ENCODE measurements at regions not wholly inside any gene's neighbourhood (a gene's known extent, or its start where the extent isn't known, plus 50 kb on each side); places are given as distances from the start of the nearest gene placed in this dataset.
"Not testable (repeated sequence)": the region's sequence is repeated elsewhere in the genome, so short reads cannot be mapped to it uniquely, and the experiment has no call there.

DNA sequence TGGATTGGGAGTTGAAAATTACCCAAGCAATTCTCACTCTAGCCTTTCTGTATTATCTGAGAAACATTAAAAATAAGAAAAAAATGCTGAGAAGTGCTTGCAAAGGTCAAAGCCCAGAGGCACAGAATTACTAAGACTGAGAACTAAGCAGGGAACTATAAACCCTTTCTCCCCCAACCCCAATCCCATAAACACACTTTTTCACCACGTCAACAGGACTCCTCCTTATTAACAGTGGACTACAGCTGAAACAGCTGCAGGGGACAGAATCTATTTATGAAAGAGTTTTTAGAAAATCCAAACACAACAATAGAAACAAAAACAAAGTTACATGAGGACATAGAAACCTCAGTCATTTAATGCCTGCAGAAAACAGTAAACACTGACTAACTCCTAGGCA lies 984.1 kb downstream of the TRAM1L1 start:
- DNase-seq = no peak

DNA sequence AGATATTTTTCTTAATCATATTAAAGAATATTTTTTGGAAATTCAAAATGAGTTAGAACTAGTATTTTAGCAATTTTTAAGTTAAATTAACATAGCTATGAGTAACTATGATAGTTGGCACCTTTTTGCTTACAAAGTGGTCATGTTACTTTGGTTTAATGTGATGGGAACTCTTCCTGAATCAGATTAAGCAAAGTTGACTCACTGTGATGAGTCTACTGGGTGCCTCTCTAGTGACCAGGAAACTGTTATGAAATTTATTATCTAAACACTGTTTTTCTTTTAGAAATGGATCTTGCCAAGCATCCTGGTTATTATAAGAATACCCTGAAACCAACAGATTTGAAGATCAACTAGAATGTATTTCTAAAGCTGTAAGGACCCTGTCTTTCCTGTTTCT lies 985.8 kb downstream of the TRAM1L1 start:
- DNase-seq = no peak

DNA sequence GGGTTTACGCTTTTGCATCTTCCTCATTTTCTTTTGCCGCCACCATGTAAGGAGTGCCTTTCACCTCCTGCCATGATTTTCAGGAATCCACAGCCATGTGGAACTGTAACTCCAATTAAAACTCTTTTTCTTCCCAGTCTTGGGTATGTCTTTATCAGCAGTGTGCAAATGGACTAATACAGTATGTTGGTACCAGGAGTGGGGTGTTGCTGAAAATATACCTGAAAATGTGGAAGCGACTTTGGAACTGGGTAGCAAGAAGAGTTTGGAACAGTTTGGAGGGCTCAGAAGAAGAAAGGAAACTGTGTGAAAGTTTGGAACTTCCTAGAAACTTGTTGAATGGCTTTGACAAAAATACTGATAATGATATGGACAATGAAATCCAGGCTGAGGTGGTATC lies 983.9 kb upstream of the NDST4 start:
- not testable (repeated sequence) for DNase-seq

DNA sequence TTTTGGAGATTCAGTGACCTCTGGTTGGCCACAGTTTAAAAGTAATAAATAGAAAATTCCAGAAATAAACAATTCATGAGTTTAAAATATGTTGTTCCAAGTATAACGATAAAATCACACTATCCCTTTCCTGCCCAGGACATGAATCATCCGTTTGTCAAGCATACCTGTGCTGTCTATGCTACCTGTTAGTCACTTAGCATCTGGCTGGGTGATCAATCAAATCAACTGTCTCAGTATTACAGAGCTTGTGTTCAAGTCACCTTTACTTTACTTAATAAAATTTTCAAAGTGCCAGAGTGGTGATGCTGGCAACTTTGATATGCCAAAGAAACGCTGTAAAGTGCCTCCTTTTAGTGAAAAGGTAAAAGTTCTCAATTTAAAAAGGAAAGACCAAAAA lies 979.5 kb upstream of the NDST4 start:
- no peak for DNase-seq

DNA sequence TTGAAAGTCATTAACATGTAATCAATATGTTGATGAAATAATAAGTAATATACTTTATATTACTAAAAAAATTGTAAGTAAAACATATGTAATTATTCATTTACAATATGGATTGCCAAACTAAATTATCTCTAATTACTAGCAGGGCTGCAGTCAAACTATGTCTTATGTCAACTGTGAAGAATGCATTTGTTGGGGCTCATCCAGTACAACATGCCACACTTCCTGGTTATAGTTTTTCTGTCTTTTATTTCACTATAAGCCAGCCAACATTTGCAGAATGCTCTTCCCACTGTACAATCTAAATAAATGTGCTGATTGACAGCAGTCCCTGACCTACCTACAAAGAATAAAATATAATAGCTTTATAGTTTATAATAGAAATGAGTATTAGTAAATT lies 975.4 kb upstream of the NDST4 start:
- peak; percentile 13 for DNase-seq

DNA sequence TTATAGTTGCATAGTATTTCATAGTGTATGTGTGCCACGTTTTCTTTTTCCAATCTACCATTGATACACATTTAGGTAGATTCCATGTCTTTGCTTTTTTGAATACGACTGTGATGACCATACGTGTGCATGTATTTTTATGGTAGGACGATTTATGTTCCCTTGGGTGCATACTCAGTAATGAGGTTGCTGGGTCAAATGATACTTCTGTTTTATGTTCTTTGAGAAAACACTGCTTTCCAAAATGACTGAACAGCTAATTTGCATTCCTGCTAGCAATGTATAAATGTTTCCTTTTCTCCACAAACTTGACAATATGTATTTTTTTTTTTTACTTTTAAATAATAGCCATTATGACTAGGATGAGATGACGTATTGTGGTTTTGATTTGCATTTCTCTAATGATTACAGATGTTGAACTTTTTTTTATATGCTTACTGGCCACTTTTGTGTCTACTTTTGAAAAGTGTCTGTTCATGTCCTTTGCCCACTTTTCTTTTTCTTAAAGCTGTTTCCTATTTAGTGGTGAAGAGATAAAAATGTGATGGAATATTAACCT lies 969.5 kb upstream of the NDST4 start:
- DNase-seq = no peak

DNA sequence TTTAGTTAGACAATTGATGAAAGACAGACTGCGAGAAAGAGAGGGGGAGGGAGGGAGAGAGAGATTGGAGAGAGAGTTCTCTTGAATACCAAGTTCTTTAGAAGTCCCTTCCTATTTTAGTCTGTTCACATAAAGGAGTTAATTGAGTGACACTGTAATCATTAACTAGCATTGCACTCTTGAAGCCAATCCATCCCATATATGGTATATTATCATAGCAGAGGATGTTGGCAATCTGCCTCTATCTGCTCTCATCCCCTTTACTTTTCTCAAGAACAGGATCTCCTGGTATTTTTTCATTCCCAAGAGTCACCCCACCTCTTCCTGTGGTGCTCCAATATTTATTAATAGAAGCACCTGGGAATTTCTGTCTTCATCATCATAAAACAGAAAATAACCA lies 959.6 kb upstream of the NDST4 start:
- no peak for DNase-seq

DNA sequence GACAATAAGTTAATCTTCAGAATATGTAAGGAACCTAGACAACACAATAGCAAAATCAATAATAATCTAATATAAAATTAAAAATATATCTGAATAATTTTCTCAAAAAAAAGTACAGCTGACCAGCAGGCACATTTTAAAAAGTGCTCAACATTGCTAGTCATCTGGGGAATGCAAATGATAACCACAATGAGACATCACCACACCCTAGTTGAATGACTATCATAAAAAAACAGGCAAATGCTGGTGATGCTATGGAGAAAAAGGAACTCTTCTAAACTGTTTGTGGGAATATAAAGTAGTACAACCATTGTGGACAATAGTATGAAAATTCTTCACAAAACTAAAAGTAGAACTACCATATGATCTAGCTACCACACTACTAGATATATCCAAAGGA lies 956.9 kb upstream of the NDST4 start:
- no peak for DNase-seq

DNA sequence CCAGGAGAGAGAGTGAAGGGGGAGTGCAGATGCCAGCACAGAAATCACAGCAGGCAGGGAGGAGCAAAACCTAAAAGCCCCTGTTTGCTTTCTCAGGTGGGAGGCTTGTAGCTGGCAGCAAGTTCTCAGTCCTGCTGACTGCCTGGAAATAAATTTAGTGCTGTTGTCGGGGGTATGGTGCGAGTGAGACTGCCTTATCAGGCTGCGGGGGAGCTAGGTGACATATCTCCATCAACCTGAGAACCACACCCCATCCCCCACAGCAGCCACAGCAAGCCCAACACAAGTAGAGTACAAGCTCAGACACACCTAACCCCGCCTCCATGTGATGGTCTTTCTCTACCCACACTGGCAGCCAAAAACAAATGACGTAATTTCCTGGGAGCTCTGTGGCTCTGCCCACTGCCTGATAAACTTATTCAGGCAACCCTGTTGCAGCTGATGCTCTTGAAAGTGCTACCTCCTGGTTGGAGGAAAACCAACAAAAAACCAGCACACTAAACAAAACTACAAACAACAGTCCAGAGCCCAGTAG lies 953.4 kb upstream of the NDST4 start:
- no peak for DNase-seq

DNA sequence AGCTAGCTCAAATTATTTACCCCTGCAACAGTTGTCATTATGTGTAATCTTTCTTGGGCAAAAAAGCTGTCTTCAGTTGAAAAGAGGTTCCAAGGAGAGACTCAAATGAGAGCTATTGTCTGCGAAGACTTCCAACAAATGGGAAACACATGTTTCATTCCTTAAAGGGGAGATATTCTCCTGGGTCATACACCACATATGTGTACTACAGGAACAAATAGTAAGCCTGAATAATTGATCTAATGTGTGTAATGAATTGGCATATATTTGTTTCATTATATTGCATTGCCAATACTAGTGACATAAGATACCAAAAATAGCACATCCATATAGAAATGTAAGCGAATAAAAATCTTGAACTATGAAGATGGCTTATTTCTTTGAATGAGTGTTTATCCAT lies 950.9 kb upstream of the NDST4 start:
- no peak for DNase-seq

DNA sequence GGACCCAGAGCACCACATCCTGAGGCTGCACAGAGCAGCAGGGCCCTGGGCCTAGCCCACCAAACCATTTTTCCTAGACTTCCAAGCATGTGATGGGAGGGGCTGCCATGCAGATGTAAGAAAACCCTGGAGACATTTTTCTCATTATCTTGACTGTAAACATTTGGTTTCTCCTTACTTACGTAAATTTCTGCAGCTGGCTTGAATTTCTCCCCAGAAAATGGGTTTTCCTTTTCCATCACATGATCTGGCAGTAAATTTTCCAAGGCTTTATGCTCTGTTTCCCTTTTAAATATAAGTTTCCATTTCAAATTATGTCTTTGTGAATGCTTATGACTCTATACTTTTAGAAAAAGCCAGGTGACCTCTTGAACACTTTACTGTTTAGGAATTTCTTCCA lies 945.9 kb upstream of the NDST4 start:
- DNase-seq = no peak

DNA sequence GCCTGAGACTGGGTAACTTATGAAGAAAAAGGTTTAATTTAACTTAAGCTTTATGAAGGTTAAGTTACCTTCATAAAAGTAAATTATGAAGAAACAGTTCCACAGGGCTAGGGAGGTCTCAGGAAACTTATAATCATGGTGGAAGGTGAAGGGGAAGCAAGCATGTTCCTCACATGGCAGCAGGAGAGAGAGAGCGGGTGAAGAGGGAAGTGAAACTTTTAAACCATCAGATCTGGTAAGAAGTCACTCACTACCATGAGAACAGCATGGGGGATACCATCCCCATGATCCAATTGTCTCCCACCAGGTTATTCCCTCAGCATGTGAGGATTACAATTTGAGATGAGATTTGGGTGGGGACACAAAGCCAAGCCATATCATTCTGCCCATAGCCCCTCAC lies 944.7 kb upstream of the NDST4 start:
- DNase-seq = no peak

DNA sequence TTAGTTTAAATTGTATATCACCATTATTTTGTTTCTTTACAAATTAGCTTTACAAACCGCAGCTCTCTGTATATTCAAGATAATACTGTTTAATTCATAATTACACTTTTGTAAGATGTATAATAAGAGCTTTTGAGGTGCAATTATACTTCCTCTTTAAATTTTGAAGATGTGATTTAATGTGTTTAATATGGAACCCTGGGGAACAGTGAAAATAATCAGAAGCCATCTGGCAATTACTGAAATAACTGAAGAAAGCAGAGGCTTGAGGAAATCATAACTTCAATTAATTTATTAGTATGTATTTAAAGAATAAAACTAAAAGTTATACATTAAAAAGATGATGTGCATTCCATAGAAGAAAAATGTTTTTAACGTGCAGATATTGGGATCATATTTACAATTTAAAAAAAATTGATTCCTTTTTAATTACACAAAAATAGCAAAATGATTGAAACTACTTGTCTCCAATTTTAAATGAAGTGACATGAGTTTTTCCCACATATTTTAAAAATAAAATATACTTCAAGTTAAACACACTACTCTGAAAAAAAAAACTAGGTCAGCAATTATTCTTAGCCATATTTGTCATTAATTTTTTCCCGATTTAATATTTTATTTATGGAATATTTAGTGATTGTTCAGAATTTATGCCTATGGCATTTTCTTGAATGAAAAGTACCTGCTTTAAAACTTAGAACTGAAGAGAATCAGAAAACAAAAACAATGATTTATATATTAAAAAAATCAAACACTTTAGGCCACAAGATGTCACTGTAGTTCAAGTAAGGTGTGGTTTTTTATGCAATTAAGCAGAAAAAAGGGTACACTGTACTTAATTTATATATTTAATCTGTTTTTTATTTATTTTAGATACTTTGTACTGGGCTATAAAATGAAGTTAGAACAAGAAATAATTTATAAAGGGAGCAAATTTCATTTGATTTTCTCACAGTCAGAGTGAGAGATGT lies 942.7 kb upstream of the NDST4 start:
- peak; percentile 32 for DNase-seq

DNA sequence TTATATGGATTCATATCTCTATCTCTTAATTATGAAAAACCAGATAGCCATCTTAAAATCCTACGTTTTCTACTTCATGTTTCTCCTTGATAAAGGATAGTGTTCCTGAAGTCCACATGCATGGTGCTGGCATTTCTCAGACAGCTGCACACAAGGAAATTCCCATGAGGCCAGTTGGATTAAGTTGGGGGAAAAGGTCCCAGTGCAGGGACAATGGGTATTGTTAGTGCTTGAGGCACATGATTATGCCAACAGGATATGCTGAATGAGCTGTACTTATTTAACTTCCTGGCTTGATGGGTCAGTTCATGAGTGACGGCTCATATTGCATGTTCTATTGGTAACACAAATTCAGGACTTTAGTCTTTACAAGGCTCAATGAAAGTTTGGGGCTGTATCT lies 913.9 kb upstream of the NDST4 start:
- DNase-seq = no peak

DNA sequence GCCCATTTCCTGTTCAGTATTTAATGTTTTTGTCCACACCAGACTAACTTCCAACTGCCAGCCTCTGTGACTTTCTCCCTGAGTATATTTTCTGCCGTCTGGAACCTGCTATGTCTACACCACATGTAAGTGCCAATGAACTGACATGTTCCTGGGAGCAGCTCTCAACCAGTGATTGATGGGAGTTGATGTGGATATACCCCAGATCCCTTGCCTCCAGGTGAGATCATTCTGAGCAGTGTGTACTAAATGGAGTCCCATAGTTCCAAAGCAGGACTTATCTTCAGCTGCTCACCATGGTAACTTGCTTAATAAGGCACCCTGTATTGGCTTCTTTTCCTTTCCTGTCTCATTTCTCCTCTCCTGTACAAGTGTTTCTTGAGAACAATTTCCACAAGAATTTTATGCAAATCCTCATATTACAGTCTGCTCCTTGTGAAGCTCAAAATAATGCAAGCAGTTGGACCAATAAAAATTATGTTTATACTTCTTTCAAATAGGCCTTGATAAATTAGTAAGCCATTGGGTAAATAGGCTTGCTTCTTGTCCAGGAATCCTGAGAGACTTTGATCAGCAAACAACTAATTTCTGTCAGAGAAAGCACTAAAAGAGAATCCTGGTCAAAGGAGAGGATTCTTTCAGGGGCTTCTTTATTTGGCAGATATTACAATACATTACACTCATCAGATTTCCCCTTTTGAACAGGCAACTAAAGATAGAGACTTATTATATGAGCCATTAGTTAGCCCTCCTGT lies 911.7 kb upstream of the NDST4 start:
- DNase-seq = no peak

DNA sequence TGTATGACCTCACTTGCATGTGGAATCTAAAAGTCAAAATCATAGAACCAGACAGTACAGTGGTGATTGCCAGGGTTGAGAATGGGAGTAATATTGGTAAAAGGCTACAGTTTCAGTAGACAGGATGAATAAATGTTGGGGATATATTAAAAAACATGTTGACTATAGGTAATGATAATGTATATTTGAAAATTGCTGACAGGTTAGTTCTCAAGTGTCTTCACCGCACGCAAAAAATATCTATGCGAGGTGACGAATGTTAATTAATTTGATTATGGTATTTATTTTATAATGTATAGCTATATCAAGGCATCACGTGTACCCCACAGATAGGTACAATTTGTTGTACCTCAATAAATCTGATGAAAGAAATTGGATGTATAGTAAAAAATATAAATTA lies 909.6 kb upstream of the NDST4 start:
- DNase-seq = no peak

DNA sequence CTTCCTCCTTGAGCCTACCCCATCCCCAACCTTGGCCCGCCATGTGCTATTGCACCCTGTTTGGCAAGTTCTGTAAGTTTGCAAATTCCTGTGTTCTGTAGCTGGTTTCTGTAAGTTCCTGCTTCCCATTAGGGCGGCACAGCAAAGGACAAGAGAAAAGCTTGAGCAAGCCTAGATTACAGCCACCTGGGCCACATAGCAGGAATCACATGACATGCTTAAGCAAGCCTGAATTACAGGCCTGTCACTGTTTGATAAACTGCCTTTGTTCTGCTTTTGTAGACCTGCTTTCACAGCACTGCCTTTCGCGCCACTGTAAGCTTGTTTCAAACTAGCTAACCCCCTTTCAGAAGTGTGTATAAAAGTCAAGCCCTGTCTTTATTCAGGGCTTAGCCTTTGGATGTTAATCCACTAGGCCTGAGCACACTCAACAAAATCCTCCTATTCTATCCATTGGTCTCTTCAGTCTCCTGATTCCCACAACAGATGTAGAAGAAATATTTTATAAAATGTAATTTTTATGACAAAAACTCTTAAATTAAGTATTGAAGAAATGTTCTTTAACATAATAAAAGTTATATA lies 906.8 kb upstream of the NDST4 start:
- DNase-seq = no peak

DNA sequence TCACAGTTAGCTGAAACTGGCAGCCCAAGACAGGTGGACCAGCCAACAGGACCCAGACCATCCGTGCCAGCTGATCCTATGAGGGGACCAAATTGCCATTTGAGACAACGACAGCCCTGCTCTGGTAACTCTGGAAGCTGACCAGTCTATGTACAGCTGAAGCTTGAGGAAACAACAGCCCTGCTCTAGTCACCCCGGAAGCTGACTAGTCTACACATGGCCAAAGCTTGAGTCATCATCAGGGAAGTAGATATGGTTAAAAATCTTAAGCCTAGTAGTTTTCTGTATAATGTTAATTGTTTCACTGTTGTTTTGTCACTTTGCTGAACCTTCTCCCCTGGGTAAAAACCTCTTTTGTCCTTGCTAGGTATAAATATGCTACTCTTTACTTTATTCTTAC lies 905.4 kb upstream of the NDST4 start:
- DNase-seq = no peak

DNA sequence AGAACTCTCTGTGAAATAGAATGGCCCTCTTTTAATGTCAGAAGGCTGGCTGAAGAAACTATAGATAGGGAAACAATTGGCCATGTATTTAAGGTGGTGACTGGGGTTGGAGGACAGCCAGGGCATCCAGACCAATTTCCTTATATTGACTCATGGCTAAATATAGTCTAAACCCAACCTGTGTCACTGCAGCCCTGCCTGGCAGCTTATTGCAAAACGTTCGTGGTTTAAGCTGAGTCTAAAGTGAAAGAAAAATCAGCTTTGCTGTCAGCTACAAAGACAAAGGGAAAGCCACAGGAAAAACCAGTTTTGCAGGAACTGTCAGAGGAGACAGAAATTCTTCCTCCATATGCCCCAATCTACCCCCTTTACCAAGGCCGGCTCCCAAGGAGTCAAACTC lies 902.8 kb upstream of the NDST4 start:
- no peak for DNase-seq

DNA sequence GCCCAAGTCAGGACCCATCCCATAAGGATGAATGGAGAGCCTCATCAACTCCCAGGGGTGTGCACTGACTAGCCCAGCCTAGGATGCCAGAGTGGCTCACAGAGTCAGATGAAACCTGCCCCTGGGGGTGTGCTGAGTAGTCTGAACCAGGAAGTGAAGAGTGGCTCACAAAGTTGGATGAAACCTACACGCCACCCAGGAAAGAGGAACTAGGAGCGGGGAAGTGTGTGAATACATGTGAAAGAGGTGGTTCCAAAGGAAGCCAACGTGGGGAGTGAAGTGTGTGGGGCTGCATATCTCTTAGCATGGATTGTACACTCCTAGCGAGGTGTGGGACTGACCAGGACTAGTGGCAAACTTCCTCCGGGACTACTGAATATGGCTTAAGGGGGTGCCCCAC lies 902.1 kb upstream of the NDST4 start:
- DNase-seq = no peak

DNA sequence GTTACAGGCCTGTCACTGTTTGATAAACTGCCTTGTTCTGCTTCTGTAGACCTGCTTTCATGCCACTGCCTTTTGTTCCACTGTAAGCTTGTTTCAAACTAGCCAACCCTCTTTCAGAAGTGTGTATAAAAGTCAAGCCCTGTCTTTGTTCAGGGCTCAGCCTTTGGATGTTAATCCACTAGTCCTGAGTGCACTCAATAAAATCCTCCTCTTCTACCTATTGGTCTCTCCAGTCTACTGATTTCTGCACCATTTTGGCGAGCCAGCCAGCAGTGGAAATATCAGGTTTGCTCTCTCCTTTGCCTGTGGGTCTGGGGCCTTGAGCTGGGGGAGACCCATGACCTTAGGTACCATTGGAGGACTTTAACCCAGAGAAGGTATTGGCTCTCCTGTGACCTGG lies 901.6 kb upstream of the NDST4 start:
- DNase-seq = no peak

DNA sequence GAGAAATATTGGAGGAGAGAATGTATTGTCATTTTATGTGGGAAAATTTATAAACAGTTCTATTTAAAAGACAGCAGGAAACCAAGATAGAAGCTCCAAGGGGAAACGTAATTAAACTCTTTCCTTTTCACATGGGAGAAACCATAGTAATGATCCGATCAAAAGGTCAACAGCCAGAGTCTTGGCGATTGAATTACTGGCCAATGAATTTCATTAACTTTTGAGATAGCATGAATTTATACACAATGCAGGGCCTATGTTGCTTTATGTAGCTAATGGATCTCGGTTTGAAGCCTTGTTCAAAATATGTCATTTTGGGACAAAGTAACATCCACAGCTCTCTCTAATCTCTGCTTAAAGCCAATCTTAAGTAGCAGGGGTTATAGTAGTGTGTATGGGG lies 897.5 kb upstream of the NDST4 start:
- no peak for DNase-seq

DNA sequence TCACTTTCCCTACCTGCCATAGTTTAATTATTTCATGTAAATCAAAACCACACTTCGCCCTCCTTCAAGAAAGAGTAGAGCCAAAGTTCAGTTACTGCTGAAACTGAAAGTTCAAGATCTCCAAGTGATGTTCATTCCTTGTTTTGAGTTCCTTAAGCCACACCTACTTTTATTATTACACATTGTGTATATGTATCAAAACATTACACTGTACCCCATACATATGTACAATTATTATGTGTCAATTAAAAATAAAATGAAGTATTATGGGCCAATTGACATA lies 892.3 kb upstream of the NDST4 start:
- no peak for DNase-seq
